HG02610 (cell line): ENCODE measurements at regions not wholly inside any gene's neighbourhood (a gene's known extent, or its start where the extent isn't known, plus 50 kb on each side); places are given as distances from the start of the nearest gene placed in this dataset.

Experiments
- ATAC-seq: cut with Tn5 transposase; IDR thresholded peaks from one replicate; pipeline ENCODE4 v1.9.1; 2021; ENCODE audit warnings: mild to moderate bottlenecking, moderate library complexity; ENCODE audit not compliant: unreplicated experiment

GRCh38 chr6:153662982-153663381 lies 376.1 kb upstream of the OPRM1 start:
- ATAC-seq = no peak

- ATAC-seq = no peak
Measured at GRCh38 chr6:153645326-153645725, 393.7 kb upstream of the OPRM1 start.

DNA sequence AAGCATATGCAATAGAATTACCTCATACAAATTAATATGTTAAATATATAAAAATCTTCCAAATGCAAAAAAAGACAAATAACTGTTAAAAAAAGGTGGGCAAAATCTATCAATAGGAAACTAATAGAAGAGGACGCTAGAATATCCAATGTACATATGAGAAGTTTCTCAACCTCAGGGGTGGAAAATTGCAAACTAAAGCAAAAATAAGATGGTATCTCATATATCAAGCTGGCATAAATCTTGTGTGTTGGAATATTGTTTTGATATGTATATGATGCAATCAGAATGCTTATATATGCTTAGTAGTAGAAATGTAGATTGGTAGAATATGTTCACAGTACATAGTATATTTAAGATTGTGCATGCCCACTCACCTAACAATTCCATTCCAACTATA lies 395.0 kb upstream of the OPRM1 start:
- no peak for ATAC-seq

- ATAC-seq = no peak
Measured at GRCh38 chr6:153634416-153634815, 404.6 kb upstream of the OPRM1 start.

DNA sequence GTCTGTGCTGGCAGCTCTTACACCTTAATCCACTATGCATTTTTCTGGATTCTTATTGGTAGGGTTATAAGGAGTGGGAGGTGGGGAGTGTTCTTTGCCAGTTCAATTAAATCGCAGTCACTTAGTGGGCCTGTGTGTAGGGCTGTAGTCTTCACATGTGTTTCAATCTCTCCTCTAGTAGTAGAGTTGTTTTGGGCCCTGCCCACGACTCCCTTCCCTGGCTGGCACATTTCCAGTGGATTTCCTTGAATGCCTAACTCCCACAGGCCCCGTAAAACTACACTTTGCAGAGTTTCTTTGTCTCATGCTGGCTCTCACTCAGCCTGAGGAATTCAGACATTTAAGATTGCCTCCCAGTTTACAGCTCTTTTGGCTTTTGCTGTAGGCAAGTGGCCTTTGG lies 414.0 kb upstream of the OPRM1 start:
- no peak for ATAC-seq

- no peak for ATAC-seq
Measured at GRCh38 chr6:153624528-153624927, 414.5 kb upstream of the OPRM1 start.

DNA sequence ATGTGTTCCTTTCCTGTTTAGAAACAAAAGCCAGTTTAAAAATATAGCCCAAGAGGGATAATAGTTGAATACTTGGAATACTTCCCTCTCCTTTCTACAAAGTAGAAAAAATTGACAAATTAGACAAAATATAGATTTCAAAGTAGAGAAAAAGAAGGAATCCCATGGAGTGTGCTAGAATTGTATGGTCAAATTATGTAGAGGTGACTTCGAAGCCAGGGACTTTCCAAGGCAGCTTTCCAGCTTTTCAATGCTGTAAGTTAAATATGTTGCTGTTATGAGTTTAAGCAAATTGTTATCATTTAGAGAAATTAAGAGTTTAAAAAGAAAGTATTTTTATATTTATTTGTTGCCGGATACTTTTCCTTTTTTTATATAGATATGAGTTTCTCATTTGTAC lies 415.5 kb upstream of the OPRM1 start:
- ATAC-seq = no peak

DNA sequence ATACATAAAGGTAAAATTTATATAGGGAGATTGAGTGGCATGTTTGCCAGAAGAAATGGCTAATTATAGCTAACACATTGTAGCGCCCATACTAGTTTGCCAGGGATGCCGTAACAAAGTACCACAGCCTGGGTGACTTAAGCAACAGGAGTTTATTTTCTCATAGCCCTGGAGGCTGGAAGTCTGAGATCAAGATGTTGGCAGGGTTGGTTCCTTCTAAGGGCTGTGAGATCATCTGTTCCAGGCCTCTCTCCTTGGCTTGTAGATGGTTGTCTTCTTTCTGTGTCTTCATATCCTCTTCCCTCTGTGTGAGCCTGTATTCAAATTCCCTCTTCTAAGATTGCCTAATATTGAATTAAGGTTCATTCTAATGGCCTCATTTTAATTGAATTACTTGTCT lies 417.5 kb upstream of the OPRM1 start:
- ATAC-seq = no peak

DNA sequence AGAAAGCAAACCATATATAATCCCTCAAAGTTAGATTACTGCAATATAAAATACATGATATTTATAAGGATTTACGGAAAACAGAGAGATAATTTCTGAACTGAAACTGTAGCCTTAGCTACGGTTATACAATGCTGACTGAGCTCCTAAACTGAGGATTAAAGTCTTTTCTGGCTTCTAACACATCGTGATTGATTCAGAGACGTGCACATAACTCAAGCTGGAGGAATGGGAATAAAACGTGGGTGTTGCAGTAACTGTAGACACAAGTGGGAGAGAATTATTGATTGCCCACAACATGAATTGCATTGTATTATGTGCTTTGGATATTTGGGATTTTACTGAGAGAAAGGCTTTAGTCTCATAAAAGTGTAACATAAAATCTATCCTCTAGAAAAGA lies 418.0 kb upstream of the OPRM1 start:
- no peak for ATAC-seq

DNA sequence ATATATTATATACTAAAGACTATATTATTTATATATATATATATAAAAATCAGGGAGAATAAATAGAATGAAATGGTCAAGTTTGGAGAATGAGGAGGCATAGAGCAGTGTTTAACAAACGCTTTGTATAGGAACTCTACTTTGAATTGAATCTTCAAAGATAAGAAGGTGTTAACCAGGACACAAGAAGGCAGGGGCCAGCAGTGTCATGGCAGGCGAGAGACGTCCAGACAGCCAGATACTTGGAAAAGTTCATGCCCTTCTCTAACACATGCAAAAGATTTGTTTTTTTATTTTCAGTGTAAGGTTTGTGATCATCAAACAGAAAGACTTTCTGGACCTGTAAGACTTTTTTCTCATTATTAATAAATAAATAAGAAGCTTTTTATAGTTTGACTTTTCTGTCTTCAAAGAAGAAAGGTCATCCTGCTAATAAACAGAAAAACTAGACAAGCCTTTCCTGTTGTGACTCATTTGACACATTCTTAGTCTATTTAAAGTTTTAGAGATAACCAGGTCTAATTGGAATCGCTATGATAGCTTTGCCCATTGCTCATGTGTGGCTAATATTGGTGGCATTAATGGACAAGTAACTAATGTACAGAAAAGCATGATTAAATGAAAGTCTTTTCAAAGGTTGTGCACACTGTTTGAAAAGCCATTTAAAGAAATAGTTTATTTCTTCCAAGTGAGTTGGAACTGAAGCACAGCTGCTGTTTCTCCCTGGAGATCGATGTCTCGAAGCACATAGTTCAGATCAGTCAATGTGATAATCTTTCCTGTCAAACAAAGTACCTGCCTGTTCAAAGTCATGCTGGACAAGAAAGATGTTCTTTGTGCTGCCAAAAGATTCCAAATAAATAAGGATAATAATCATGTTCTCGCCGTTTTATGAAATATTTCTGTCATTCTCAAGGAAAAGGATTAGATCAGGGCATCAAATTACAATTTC lies 420.4 kb upstream of the OPRM1 start:
- no peak for ATAC-seq

GRCh38 chr6:153616506-153616905 lies 422.5 kb upstream of the OPRM1 start:
- no peak for ATAC-seq

DNA sequence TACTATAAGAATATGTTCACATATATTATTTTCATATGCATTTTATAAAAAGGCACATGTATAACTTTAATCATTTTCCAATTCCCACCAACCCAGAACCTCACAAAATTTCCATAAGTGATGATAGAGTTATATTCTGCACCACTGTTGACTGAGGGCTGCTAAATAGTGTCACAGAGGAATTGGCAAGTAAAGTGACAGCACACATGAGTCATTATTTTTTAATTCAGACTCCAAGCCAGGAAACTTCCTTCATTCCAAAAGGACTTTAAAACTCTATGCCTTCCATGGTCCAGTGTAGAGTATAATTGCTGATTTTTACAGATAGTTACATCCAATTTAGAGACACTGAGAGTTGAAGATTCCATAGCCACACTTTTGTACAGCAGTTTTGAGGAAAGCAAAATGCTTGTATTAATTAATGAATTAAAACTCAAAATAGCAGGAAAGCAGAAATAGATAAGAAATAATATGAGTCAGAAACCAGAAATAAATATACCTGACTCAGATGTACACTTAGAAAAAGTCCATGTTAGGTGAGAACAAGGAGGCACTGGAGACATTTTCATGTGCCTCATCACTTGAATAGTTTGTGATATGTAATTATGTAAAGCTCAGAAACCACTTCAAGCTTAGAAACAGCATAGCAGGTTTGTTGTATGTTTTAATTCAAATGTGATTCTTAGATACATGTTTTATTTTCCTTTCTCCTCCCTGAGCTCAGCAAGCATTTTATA lies 425.2 kb upstream of the OPRM1 start:
- no peak for ATAC-seq

- no peak for ATAC-seq
Measured at GRCh38 chr6:153602401-153602800, 436.6 kb upstream of the OPRM1 start.

GRCh38 chr6:153599901-153600300 lies 439.1 kb upstream of the OPRM1 start:
- no peak for ATAC-seq

GRCh38 chr6:153595903-153596302 lies 443.1 kb upstream of the OPRM1 start:
- ATAC-seq = no peak

GRCh38 chr6:153594871-153595270 lies 444.2 kb upstream of the OPRM1 start:
- ATAC-seq = no peak

DNA sequence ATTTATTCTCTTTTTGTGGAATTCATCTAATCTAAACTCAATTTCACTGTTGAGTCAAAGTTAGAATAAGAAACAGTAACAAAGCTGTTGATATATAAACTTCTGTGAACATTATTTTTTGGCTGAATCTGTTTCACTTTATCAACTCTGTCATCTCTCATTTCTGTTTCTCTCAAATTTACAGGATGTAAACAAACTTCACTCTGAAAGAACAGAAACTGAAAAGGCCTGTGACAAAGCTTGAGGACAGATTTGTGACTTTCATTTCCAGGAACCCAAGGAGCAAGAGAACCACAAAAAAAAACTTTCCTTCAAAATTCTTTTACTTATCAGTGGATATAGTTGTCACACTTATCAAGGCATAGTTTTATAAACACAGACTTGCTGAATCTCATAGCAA lies 447.9 kb upstream of the OPRM1 start:
- ATAC-seq = peak; percentile 55

- no peak for ATAC-seq
Measured at GRCh38 chr6:153590411-153590810, 448.6 kb upstream of the OPRM1 start.

DNA sequence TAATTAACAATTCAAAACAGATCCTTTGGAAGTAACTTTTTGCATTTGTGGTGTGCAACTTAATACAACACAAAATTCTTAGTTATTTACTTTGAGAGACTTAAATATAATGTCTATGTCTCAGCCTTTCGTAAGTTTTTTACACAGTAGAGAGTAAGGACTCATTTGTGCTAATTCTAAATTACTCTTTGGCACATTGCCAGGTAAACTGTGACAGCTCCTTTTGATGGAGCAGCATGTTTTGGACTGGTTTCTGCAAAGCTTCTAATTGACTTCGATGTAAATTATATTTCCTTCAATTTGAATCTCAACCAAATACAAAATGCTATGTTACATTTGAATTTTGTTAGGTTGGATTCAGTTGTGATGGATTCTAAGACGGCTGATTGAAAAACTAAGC lies 450.7 kb upstream of the OPRM1 start:
- ATAC-seq = no peak

DNA sequence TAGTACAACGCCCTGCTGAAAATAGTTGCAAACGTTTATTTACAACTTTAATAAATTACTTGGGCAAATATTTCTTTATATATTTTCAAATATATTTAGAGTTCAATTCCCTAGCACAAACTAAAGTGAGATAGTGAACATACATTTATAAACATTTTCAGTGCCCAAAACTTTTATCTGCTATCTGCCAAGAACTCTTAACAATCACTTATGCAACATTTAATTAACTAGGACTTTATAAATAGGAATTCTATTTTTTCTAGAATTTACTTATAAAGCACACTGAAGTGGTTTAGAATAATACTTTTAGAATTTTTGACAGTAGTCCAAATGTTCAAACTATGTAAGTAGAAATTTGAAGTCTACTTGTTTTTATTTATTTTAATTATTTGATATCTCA lies 452.6 kb upstream of the RGS17 start:
- no peak for ATAC-seq

DNA sequence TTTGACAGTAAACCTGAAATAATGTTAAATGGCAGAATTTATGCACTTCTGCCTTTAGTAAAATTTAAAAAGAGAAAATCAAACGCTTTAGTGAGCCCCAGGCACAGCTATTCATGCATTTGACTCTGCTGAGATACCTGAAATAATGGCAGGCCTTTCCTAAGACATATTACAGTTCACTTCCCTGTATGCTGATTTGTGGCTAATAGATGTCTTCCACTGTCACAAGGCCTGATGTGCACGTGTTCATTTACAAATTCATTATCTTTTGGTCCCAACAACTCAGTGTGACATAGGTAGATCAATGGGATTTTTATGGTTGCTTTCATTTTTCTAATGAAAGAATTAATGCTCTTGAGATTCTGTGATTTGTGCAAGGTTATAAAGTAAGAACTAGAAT lies 449.7 kb upstream of the RGS17 start:
- no peak for ATAC-seq

- no peak for ATAC-seq
Measured at GRCh38 chr6:153575528-153575927, 444.4 kb upstream of the RGS17 start.
